HEK293T (cell line): ENCODE measurements at regions not wholly inside any gene's neighbourhood (a gene's known extent, or its start where the extent isn't known, plus 50 kb on each side); places are given as distances from the start of the nearest gene placed in this dataset.

Experiments
- CTCF ChIA-PET: fragments of 350-600 bp; formaldehyde crosslinking; extraction: SDS; loops from one replicate; lab custom pipeline; 2021; ENCODE audit warnings: antibody characterized with exemption, inconsistent platforms; lab: Yijun Ruan, JAX
- POLR2A ChIA-PET: fragments of 350-600 bp; formaldehyde crosslinking; extraction: SDS; loops from one replicate; lab custom pipeline; 2020; ENCODE audit warnings: antibody characterized with exemption, inconsistent platforms; lab: Yijun Ruan, JAX
- DNase-seq: peaks from one replicate; pipeline ENCODE4 v3.0.0; 2012; ENCODE audit warnings: mixed read lengths; ENCODE audit errors: extremely low spot score
- ARNT ChIP-seq: fragments of 450-650 bp; IDR thresholded peaks from 2 replicates; pipeline ENCODE4 v1.6.1; 2017; ENCODE audit warnings: mild to moderate bottlenecking
- BHLHE40 ChIP-seq: fragments of 450-650 bp; IDR thresholded peaks from 2 replicates; pipeline ENCODE4 v1.6.1; 2016; ENCODE audit warnings: mild to moderate bottlenecking, moderate library complexity, borderline replicate concordance
- CTBP1 ChIP-seq: fragments of 450-650 bp; IDR thresholded peaks from 2 replicates; pipeline ENCODE4 v1.6.1; 2016; ENCODE audit warnings: borderline replicate concordance
- ELF4 ChIP-seq: fragments of 450-650 bp; IDR thresholded peaks from 2 replicates; pipeline ENCODE4 v1.6.1; 2017; ENCODE audit warnings: antibody characterized with exemption
- FOXA1 ChIP-seq: fragments of 450-650 bp; IDR thresholded peaks from 2 replicates; pipeline ENCODE4 v1.6.1; 2016; ENCODE audit warnings: mild to moderate bottlenecking
- FOXK2 ChIP-seq: fragments of 450-650 bp; IDR thresholded peaks from 2 replicates; pipeline ENCODE4 v1.6.1; 2016; ENCODE audit warnings: mild to moderate bottlenecking
- FOXM1 ChIP-seq: fragments of 450-650 bp; IDR thresholded peaks from 2 replicates; pipeline ENCODE4 v1.6.1; 2017; ENCODE audit warnings: mild to moderate bottlenecking, borderline replicate concordance
- HDGF ChIP-seq: fragments of 450-650 bp; IDR thresholded peaks from 2 replicates; pipeline ENCODE4 v1.6.1; 2017; ENCODE audit warnings: antibody characterized with exemption, borderline replicate concordance
- L3MBTL2 ChIP-seq: fragments of 450-650 bp; conservative IDR thresholded peaks from 2 replicates; pipeline ENCODE4 v1.6.1; 2016; ENCODE audit warnings: mild to moderate bottlenecking
- LEF1 ChIP-seq: fragments of 450-650 bp; IDR thresholded peaks from 2 replicates; pipeline ENCODE4 v1.6.1; 2017; ENCODE audit warnings: mild to moderate bottlenecking, borderline replicate concordance
- NFRKB ChIP-seq: fragments of 450-650 bp; IDR thresholded peaks from 2 replicates; pipeline ENCODE4 v1.6.1; 2016; ENCODE audit warnings: mild to moderate bottlenecking, moderate library complexity
- PKNOX1 ChIP-seq: fragments of 450-650 bp; IDR thresholded peaks from 2 replicates; pipeline ENCODE4 v1.6.1; 2016
- SP1 ChIP-seq: fragments of 450-650 bp; IDR thresholded peaks from 2 replicates; pipeline ENCODE4 v1.6.1; 2017
- SUZ12 ChIP-seq: fragments of 450-650 bp; IDR thresholded peaks from 2 replicates; pipeline ENCODE4 v1.6.1; 2016; ENCODE audit warnings: mild to moderate bottlenecking
- TARDBP ChIP-seq: fragments of 450-650 bp; IDR thresholded peaks from 2 replicates; pipeline ENCODE4 v1.6.1; 2016
- ZNF384 ChIP-seq: fragments of 450-650 bp; IDR thresholded peaks from 2 replicates; pipeline ENCODE4 v1.6.1; 2016

DNA sequence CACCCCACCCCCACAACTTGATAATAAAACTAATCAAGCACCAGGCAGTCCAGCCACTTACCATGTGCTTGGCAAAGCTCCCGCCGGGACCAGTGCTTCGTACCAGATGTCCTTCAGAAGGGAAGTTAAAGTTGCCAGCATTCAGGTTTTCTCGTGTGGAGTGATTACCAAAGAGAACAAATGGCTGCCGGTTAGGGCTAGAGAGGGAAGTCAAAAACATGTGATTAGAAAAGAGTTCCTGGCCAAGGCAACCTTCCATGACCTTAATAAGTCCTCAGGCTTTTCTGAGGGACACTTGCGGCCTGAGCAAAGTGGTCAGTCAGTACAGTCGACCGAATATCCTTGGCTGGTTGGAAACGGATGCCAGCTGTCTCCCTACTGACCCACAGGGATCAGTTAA is 67.0 kb downstream of the DNAAF9 start:
- POLR2A ChIA-PET, result no interaction called here
- CTCF ChIA-PET, result no interaction called here
- no peak for DNase-seq
- no peak for TF ChIP-seq FOXA1
- TF ChIP-seq BHLHE40, result no peak
- no peak for TF ChIP-seq PKNOX1
- no peak for TF ChIP-seq NFRKB
- TF ChIP-seq LEF1, result no peak
- TF ChIP-seq SUZ12, result no peak
- no peak for TF ChIP-seq HDGF
- no peak for TF ChIP-seq ELF4
- TF ChIP-seq L3MBTL2, result no peak
- no peak for TF ChIP-seq ZNF384
- no peak for TF ChIP-seq ARNT
- no peak for TF ChIP-seq SP1
- no peak for TF ChIP-seq TARDBP
- TF ChIP-seq FOXM1, result no peak
- TF ChIP-seq FOXK2, result no peak
- TF ChIP-seq CTBP1, result no peak

- ChIA-PET CTCF (no interaction called here), POLR2A (no interaction called here)
- DNase-seq, result no peak
- TF ChIP-seq ZNF384, result no peak
Observed at GRCh38 chr20:3339571-3339970, 67.9 kb downstream of the DNAAF9 start.

DNA sequence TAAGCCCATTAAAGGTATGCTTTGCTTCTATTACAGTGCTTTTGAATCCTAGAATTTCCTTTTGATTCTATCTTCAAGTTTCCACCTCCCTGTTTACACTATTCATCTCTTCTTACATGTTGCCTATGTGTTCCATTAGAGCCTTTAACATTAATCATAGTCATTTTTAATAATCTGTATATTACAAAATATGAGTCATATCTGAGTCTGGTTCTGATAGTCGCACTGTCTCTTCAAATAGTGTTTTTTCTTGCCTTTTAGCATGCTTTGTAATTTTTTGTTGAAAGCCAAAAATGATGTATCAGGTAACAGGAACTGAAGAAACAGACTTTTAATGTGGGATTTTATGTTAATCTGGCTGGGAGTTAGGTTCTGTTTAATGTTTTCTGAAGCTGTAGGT is 68.4 kb downstream of the DNAAF9 start:
- ChIA-PET POLR2A (no interaction called here), CTCF (no interaction called here)
- TF ChIP-seq ZNF384, result no peak
- no peak for TF ChIP-seq NFRKB
- TF ChIP-seq ARNT, result no peak
- no peak for TF ChIP-seq SP1
- no peak for TF ChIP-seq FOXA1
- no peak for TF ChIP-seq FOXK2
- no peak for TF ChIP-seq TARDBP

DNA sequence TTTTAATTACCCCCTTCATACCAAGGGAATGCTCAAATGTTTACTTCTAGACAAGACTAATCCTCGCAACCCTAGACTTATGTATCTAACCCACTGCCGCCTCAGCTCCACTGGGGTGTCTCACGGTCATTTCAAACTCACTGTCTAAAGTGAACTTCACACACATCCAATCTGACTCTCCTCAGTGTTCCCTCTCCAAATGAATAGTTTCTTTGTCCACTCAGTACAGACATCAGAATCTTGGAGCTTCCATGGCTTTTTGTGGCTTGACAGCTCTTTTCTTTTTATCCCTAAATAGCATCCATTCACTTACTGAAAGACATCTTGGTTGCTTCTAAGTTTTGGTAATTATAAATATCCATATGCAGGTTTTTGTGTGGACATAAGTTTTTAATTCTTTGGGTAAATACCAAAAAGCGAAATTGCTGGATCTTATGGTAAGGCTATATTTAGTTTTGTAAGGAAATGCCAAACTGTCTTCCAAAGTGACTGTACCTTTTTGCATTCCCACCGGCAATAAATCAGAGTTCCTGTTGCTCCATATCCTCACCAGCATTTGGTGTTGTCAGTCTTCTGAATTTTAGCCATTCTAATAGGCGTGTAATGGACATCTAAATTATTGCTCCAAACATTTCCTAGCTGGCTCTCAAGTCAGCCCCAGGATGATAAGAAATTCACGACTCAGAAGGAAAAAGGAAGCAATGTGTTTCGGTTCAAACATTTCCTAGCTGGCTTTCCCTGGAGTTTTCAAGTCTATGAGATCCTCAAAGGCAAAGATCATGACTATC is 73.1 kb downstream of the DNAAF9 start:
- POLR2A ChIA-PET, result no interaction called here
- TF ChIP-seq NFRKB, result no peak
- no peak for TF ChIP-seq L3MBTL2
- TF ChIP-seq HDGF, result no peak
- no peak for TF ChIP-seq SP1
- TF ChIP-seq ELF4, result no peak
- TF ChIP-seq ZNF384, result no peak
- TF ChIP-seq FOXA1, result no peak
- TF ChIP-seq SUZ12, result no peak
- no peak for TF ChIP-seq LEF1
- TF ChIP-seq FOXK2, result no peak
- no peak for TF ChIP-seq CTBP1
- TF ChIP-seq BHLHE40, result no peak
- no peak for TF ChIP-seq FOXM1
- TF ChIP-seq TARDBP, result no peak
- TF ChIP-seq PKNOX1, result no peak
- no peak for TF ChIP-seq ARNT
- CTCF ChIA-PET, result no interaction called here
- no peak for DNase-seq

More for the DNA sequence above, 68.4 kb downstream of the DNAAF9 start:
- DNase-seq, result no peak

DNA sequence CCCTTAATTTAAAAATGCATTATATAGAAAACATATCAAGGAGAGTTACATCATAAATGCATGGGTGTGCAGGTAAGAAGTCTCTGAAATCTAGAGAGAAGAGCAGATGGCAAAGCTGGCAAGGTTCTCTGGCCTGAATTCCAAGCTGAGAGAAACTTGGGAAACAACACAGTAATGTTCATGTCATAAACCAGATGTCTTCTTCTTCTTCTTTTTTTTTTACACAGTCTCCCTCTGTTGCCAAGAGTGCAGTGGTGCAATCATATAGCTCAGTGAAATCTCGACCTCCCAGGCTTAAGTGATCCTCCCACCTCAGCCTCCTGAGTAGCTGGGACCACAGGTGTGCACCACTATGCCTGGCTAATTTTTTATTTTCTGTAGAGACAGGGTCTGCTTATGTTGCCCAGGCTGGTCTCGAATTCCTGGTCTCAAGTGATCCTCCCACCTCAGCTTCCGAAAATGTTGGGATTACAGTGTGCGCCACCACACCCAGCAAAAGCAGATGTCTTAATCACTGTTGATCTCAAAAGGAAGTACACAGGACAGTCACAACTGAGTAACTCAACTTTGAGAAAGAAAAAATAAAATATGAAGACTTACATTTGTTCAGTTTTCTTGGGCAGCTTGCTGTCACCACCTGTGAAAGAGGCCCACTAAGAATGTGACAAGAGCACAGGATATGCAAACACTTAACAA is 77.3 kb downstream of the DNAAF9 start:
- no peak for TF ChIP-seq CTBP1
- no peak for TF ChIP-seq SP1
- TF ChIP-seq FOXK2, result no peak
- TF ChIP-seq ELF4, result no peak
- no peak for TF ChIP-seq ZNF384
- TF ChIP-seq FOXA1, result no peak
- ChIA-PET CTCF (interaction anchor here (0.6 to 0.7 kb wide), 2 partner anchors 18 to 79 kb away, joined by 3 read pairs; no protein-coding TSS in a partner anchor), POLR2A (no interaction called here)
- DNase-seq, result no peak

- DNase-seq, result no peak
- ChIA-PET POLR2A (no interaction called here), CTCF (interaction anchor here (0.7 kb wide), 1 partner anchor 56 kb away, joined by 5 read pairs; no protein-coding TSS in a partner anchor)
- TF ChIP-seq L3MBTL2 (no peak), FOXK2 (no peak), ELF4 (no peak), ZNF384 (no peak), ARNT (no peak), HDGF (no peak), FOXA1 (no peak), PKNOX1 (no peak), CTBP1 (no peak), FOXM1 (no peak), SUZ12 (no peak), TARDBP (no peak), SP1 (no peak)
Observed at GRCh38 chr20:3328501-3328900, 79.0 kb downstream of the DNAAF9 start.
